ENCODE measurements at regions not wholly inside any gene's neighbourhood (a gene's known extent, or its start where the extent isn't known, plus 50 kb on each side); places are given as distances from the start of the nearest gene placed in this dataset.
"Not testable (repeated sequence)": the region's sequence is repeated elsewhere in the genome, so short reads cannot be mapped to it uniquely, and the experiment has no call there.

DNA sequence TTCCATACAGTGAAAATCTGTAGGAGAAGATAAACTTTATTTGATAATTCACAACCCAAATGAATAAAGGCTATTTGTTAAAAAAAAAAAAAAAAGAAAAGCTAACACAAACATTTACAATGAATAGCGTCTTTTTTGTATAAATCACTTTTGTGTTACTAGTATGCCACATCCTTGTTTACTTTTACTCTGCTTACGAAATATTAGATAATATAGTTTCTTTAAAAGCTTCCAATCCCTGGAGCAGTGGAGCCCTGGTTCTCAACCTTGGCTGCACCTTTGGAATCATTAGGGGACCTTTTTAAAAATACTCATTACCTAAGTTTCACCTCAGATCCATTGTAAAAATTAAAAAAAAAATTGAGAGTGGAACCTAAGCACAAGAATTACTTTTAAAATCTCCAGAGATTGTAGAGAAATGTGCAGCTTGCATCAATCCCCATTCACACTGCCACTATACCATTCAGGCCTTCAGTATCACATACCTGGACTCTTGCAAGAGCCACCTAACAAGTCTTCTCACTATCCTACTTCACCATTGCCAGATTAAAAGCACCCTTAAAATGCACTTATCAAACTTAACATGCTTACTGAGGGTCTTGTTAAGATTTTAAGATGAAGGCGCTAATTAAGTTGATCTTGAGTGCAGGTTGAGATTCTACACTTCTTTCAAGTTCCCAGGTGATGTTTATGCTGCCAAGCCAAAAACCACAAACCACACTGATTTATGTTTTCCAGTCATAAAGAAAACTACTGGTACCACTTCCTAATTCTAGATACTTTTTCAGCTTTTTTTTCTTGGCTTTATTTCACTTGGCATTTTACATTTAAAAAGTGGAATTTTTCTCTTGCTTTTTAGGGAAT, 59.7 kb upstream of the ZC3H15 start:
- intact Hi-C loops (cut with DNase I): no loop called here
- WGBS, 3 donors: 95 to 98% (median 96%) methylated on average over 3 of the region's 3 CpGs
- Histone ChIP-seq H3K27me3 (ENCODE audit: insufficient read depth in 3 of 3, low read length in 2 of 3) (no peaks in the 10 kb centered on the region), H3K9me3 (no peaks in the 10 kb centered on the region), H3K36me3 (ENCODE audit: insufficient read depth in 1 of 2, low read depth in 1 of 2) (no peaks in the 10 kb centered on the region), H3K4me3 (no peak overlapping the region), H3K27ac (no peak overlapping the region), H3K4me1 (peaks cover 17% of the 10 kb centered on the region)
- DNase-seq: no peak
- TF ChIP-seq, protein P1, sequence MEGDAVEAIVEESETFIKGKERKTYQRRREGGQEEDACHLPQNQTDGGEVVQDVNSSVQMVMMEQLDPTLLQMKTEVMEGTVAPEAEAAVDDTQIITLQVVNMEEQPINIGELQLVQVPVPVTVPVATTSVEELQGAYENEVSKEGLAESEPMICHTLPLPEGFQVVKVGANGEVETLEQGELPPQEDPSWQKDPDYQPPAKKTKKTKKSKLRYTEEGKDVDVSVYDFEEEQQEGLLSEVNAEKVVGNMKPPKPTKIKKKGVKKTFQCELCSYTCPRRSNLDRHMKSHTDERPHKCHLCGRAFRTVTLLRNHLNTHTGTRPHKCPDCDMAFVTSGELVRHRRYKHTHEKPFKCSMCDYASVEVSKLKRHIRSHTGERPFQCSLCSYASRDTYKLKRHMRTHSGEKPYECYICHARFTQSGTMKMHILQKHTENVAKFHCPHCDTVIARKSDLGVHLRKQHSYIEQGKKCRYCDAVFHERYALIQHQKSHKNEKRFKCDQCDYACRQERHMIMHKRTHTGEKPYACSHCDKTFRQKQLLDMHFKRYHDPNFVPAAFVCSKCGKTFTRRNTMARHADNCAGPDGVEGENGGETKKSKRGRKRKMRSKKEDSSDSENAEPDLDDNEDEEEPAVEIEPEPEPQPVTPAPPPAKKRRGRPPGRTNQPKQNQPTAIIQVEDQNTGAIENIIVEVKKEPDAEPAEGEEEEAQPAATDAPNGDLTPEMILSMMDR (IDR thresholded peaks at IDR 0.05): no peak
- ATAC-seq: no peak

DNA sequence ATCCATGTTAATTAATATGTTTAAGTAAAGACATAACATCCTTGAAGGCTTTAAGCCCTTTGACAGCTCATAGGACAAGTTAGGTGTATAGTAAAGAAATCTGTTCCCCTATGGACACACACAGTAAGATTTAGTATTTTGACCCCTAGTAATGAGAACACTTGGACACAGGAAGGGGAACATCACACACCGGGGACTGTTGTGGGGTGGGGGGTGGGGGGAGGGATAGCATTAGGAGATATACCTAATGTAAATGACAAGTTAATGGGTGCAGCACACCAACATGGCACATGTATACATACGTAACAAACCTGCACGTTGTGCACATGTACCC, 59.1 kb upstream of the ZC3H15 start:
- H3K27me3 ChIP-seq (ENCODE audit: insufficient read depth in 3 of 3, low read length in 2 of 3); H3K4me3 ChIP-seq; DNase-seq; H3K9me3 ChIP-seq; H3K36me3 ChIP-seq (ENCODE audit: insufficient read depth in 1 of 2, low read depth in 1 of 2); intact Hi-C loops (cut with DNase I); H3K27ac ChIP-seq; ATAC-seq: not testable (repeated sequence)
- WGBS, 3 donors: 74 to 82% (median 76%) methylated on average over 3 of the region's 3 CpGs
- H3K4me1 ChIP-seq: peaks cover 13% of the 10 kb centered on the region

DNA sequence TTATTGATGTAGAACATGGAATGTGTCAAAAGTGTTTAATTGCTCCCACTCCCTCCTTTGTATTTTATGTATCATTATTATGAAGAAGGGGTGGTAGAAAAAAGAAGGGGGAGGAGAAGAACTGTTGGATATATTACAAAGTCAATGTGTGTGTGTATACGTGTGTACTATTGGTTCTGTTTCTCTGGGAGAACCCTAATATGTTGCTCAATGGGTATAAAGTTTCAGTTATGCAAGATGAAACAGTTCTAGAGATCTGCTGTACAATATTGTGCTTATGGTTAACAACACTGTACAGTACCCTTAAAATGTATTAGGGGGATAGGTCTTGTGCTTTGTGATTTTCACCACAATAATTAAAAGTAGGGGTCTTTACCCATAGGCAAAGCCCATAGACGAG, 58.1 kb upstream of the ZC3H15 start:
- Histone ChIP-seq H3K27ac (no peak overlapping the region), H3K27me3 (ENCODE audit: insufficient read depth in 3 of 3, low read length in 2 of 3) (no peaks in the 10 kb centered on the region), H3K4me3 (no peak overlapping the region), H3K9me3 (no peaks in the 10 kb centered on the region), H3K4me1 (peaks cover 3% of the 10 kb centered on the region), H3K36me3 (ENCODE audit: insufficient read depth in 1 of 2, low read depth in 1 of 2) (no peaks in the 10 kb centered on the region)
- ATAC-seq: peak in 1 of 4 donors; percentile 41
- intact Hi-C loops (cut with DNase I): no loop called here
- DNase-seq: no peak
- TF ChIP-seq, protein P1 (IDR thresholded peaks at IDR 0.05): no peak
- WGBS, 3 donors: 69 to 80% (median 78%) methylated on average over 2 of the region's 2 CpGs

DNA sequence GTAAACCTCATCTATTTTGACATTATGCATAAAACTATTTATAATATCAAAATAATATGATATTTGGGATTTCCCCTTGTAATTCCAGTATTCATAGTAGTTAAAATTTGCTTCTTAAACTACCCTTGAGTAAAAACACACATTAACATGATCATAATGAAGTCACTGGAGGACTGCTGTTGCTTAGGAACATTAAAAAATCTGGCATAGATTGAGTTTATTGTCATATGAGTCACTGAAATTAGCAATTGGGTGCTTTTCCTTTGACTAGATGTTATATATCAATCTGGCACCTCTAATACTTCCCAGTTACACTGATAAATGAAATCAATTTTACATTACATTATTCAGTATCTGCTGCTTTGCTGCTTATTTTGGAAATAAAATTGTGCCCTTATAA, 57.0 kb upstream of the ZC3H15 start:
- no peak for ATAC-seq
- no peak for DNase-seq
- intact Hi-C loops (cut with DNase I): no loop called here
- Histone ChIP-seq H3K36me3 (ENCODE audit: insufficient read depth in 1 of 2, low read depth in 1 of 2) (no peaks in the 10 kb centered on the region), H3K4me1 (peaks cover 3% of the 10 kb centered on the region), H3K27ac (no peak overlapping the region), H3K9me3 (no peaks in the 10 kb centered on the region), H3K4me3 (no peak overlapping the region), H3K27me3 (ENCODE audit: insufficient read depth in 3 of 3, low read length in 2 of 3) (no peaks in the 10 kb centered on the region)
- TF ChIP-seq, protein P1 (IDR thresholded peaks at IDR 0.05): no peak

DNA sequence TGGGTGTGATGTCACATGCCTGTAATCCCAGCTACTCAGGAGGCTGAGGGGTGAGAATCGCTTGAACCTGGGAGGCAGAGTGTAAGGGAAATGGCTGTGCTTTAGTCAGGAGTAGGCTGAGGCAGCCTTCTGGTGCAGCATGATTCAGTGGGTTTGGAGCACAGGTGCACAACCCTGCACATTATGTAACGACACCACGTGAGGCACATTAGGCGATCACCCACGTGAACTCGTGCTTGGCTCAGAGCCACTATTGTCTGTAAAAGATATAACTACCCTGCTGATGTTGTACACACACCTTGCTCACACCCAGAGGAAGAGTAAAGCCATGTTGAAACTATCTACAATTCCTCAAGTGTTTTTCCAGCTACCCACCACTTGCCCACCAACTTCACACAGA, 54.8 kb upstream of the ZC3H15 start:
- H3K27ac ChIP-seq: no peak overlapping the region
- DNase-seq: no peak
- peaks cover 3% of the 10 kb centered on the region for H3K4me1 ChIP-seq
- no peaks in the 10 kb centered on the region for H3K9me3 ChIP-seq
- H3K36me3 ChIP-seq (ENCODE audit: insufficient read depth in 1 of 2, low read depth in 1 of 2): no peaks in the 10 kb centered on the region
- ATAC-seq: no peak
- 79 to 84% (median 80%) methylated on average over 6 of the region's 6 CpGs for WGBS, 3 donors
- intact Hi-C loops (cut with DNase I): no loop called here
- TF ChIP-seq, protein P1 (IDR thresholded peaks at IDR 0.05): no peak
- H3K27me3 ChIP-seq (ENCODE audit: insufficient read depth in 3 of 3, low read length in 2 of 3): no peaks in the 10 kb centered on the region
- no peak overlapping the region for H3K4me3 ChIP-seq
